ENCODE measurements at regions not wholly inside any gene's neighbourhood (a gene's known extent, or its start where the extent isn't known, plus 50 kb on each side); places are given as distances from the start of the nearest gene placed in this dataset.
A peak's percentile ranks its signal among the peaks of the same experiment; 100 is the strongest.
"Not testable (repeated sequence)": the region's sequence is repeated elsewhere in the genome, so short reads cannot be mapped to it uniquely, and the experiment has no call there.

- no peak for DNase-seq
Measured at GRCh38 chr10:78604721-78605120, 464.0 kb upstream of the ZMIZ1 start.

- DNase-seq: no peak
Measured at GRCh38 chr10:78605800-78606350, 462.9 kb upstream of the ZMIZ1 start.

- not testable (repeated sequence) for DNase-seq
Measured at GRCh38 chr10:78606766-78607165, 462.0 kb upstream of the ZMIZ1 start.

- no peak for DNase-seq
Measured at GRCh38 chr10:78609976-78610375, 458.8 kb upstream of the ZMIZ1 start.

GRCh38 chr10:78613132-78613531, 455.6 kb upstream of the ZMIZ1 start:
- no peak for DNase-seq

- peak; percentile 33 for DNase-seq
Measured at GRCh38 chr10:78614267-78614666, 454.5 kb upstream of the ZMIZ1 start.

GRCh38 chr10:78614744-78615143, 454.0 kb upstream of the ZMIZ1 start:
- DNase-seq: no peak

GRCh38 chr10:78616125-78616695, 452.6 kb upstream of the ZMIZ1 start:
- DNase-seq: no peak

- DNase-seq: no peak
Measured at GRCh38 chr10:78617115-78617514, 451.7 kb upstream of the ZMIZ1 start.

GRCh38 chr10:78617631-78618030, 451.1 kb upstream of the ZMIZ1 start:
- DNase-seq: no peak

- no peak for DNase-seq
Measured at GRCh38 chr10:78618050-78618449, 450.7 kb upstream of the ZMIZ1 start.

- peak; percentile 61 for DNase-seq
Measured at GRCh38 chr10:78619115-78619851, 449.5 kb upstream of the ZMIZ1 start.

GRCh38 chr10:78619896-78620295, 448.9 kb upstream of the ZMIZ1 start:
- no peak for DNase-seq

GRCh38 chr10:78620985-78621799, 447.6 kb upstream of the ZMIZ1 start:
- peak; percentile 15 for DNase-seq

- no peak for DNase-seq
Measured at GRCh38 chr10:78623578-78624215, 445.1 kb upstream of the ZMIZ1 start.

GRCh38 chr10:78624791-78625190, 444.0 kb upstream of the ZMIZ1 start:
- no peak for DNase-seq

GRCh38 chr10:78626471-78626870, 442.3 kb upstream of the ZMIZ1 start:
- DNase-seq: peak; percentile 42

- peak; percentile 68 for DNase-seq
Measured at GRCh38 chr10:78627254-78627795, 441.4 kb upstream of the ZMIZ1 start.

GRCh38 chr10:78628976-78629375, 439.8 kb upstream of the ZMIZ1 start:
- DNase-seq: no peak

- no peak for DNase-seq
Measured at GRCh38 chr10:78629773-78630172, 439.0 kb upstream of the ZMIZ1 start.

- peak; percentile 35 for DNase-seq
Measured at GRCh38 chr10:78630944-78631838, 437.6 kb upstream of the ZMIZ1 start.

- DNase-seq: peak; percentile 52
Measured at GRCh38 chr10:78634389-78634815, 434.4 kb upstream of the ZMIZ1 start.

Measured in eye (tissue), 1 donor.